Tibial nerve (tissue), 3 donors: ENCODE measurements at regions not wholly inside any gene's neighbourhood (a gene's known extent, or its start where the extent isn't known, plus 50 kb on each side); places are given as distances from the start of the nearest gene placed in this dataset.

Experiments
- POLR2A ChIP-seq, 2 donors: fragments of 450-650 bp; IDR thresholded peaks; one replicate each; pipeline ENCODE4 v1.6.1; 2017; ENCODE audit warnings: antibody characterized with exemption in 2 of 2, mild to moderate bottlenecking in 2 of 2, moderate library complexity in 2 of 2
- TF ChIP-seq, protein P1 (sequence below), 5 experiments: fragments of 200-600 bp in 3 of 5; fragments of 450-650 bp in 2 of 5; sonication (generic) in 3 of 5; IDR thresholded peaks; one replicate each; pipeline ENCODE4 v1.5.1; 2016 to 2019; ENCODE audit warnings: antibody characterized with exemption in 5 of 5, mild to moderate bottlenecking in 3 of 5, moderate library complexity in 2 of 5

- no peak for TF ChIP-seq POLR2A (IDR thresholded peaks at IDR 0.05)
- TF ChIP-seq, protein P1, sequence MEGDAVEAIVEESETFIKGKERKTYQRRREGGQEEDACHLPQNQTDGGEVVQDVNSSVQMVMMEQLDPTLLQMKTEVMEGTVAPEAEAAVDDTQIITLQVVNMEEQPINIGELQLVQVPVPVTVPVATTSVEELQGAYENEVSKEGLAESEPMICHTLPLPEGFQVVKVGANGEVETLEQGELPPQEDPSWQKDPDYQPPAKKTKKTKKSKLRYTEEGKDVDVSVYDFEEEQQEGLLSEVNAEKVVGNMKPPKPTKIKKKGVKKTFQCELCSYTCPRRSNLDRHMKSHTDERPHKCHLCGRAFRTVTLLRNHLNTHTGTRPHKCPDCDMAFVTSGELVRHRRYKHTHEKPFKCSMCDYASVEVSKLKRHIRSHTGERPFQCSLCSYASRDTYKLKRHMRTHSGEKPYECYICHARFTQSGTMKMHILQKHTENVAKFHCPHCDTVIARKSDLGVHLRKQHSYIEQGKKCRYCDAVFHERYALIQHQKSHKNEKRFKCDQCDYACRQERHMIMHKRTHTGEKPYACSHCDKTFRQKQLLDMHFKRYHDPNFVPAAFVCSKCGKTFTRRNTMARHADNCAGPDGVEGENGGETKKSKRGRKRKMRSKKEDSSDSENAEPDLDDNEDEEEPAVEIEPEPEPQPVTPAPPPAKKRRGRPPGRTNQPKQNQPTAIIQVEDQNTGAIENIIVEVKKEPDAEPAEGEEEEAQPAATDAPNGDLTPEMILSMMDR (IDR thresholded peaks at IDR 0.05): no peak
Observed at GRCh38 chr14:50021261-50022031, 94.9 kb downstream of the VCPKMT start.
